ENCODE measurements at regions not wholly inside any gene's neighbourhood (a gene's known extent, or its start where the extent isn't known, plus 50 kb on each side); places are given as distances from the start of the nearest gene placed in this dataset.

DNA sequence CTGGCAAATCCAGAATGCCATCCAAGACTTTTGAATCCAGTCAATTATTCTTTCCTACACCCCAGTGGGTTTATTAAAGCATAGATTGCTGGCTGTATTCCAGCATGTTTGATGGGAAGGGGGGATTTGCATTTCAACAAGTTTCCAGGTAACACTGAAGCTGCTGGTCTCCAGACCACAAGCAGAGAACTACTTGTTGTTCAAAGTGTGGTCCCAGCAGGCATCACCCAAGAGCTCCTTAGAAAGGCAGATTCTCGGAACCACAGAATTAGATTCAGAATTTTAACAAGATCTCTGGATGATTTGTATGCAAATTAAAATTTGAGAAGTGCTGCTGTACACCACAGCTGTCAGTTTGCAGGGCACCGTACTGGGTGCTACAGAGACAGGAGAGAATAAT lies 216.3 kb upstream of the FAM78B start:
- Histone ChIP-seq H2BK5ac (ENCODE audit: insufficient read length, low read length) (no peak overlapping the region), H3K18ac (ENCODE audit: insufficient read length, low read depth, low read length) (no peak overlapping the region), H3K27ac (ENCODE audit: insufficient read length, low read depth, low read length) (no peak overlapping the region), H3K4me1 (ENCODE audit: insufficient read depth, low read length) (peaks cover 11% of the 10 kb centered on the region; the same call in 1 of the 2 replicates), H4K20me1 (ENCODE audit: control insufficient read depth, insufficient read depth, insufficient read length) (no peaks in the 10 kb centered on the region), H2BK15ac (ENCODE audit: low read depth, low read length) (no peak overlapping the region), H4K5ac (ENCODE audit: insufficient read length, low read depth, low read length) (no peak overlapping the region), H3K79me1 (ENCODE audit: insufficient read depth, low read depth, low read length, poor library complexity, severe bottlenecking) (no peaks in the 10 kb centered on the region), H3K23ac (ENCODE audit: insufficient read length, low read depth, low read length) (no peak overlapping the region), H2BK20ac (ENCODE audit: low read depth, low read length, poor library complexity, severe bottlenecking) (no peak overlapping the region), H3K9ac (ENCODE audit: extremely low read depth, insufficient read length, low read length) (no peak overlapping the region), H3K23me2 (ENCODE audit: insufficient read length, low read depth, low read length, poor library complexity, severe bottlenecking) (no peaks in the 10 kb centered on the region), H2AFZ (ENCODE audit: low read length) (no peak overlapping the region), H2BK12ac (ENCODE audit: insufficient read length, low read depth, low read length) (no peak overlapping the region), H3K27me3 (ENCODE audit: insufficient read depth, low read length) (no peaks in the 10 kb centered on the region), H4K91ac (ENCODE audit: insufficient read length, low read depth, low read length) (no peak overlapping the region), H2AK5ac (ENCODE audit: insufficient read length, low read length) (no peak overlapping the region), H3K4me2 (ENCODE audit: insufficient read depth, insufficient read length, low read length) (no peak overlapping the region), H3K9me3 (ENCODE audit: control insufficient read depth, low read depth, low read length) (no peaks in the 10 kb centered on the region), H2BK120ac (ENCODE audit: low read depth, low read length, poor library complexity, severe bottlenecking) (no peak overlapping the region), H3K56ac (ENCODE audit: insufficient read length, low read depth, low read length) (no peak overlapping the region), H3K4ac (ENCODE audit: low read depth, low read length) (no peak overlapping the region), H4K8ac (replicated peaks; ENCODE audit: insufficient read length, low read depth, low read length) (no peak overlapping the region), H3T11ph (ENCODE audit: low read length) (no peak overlapping the region), H3K79me2 (ENCODE audit: insufficient read depth, low read length) (no peaks in the 10 kb centered on the region), H3K14ac (ENCODE audit: insufficient read depth, low read length) (no peak overlapping the region)
- H3K27me3 Mint-ChIP-seq (ENCODE audit: low read depth): peaks cover 37% of the 10 kb centered on the region
- peak; percentile 44 for DNase-seq
- H3K9me3 Mint-ChIP-seq: no peaks in the 10 kb centered on the region
- H3K36me3 Mint-ChIP-seq (ENCODE audit: insufficient read depth in 1 of 3, low read depth in 3 of 3): no peaks in the 10 kb centered on the region
- no peak overlapping the region for H3K27ac Mint-ChIP-seq
- peaks cover 44 to 46% of the 10 kb centered on the region in 2 experiments for H3K4me1 Mint-ChIP-seq
- WGBS (ENCODE audit: extremely low coverage, insufficient read length, low lambda C conversion rate): no CpG with 5 or more reads among the region's 2 CpGs
- H3K4me3 Mint-ChIP-seq: peak overlapping the region in 1 of 2 experiments; percentile 41; a peak in 1 of 5 replicates
- TF ChIP-seq CTCF (conservative IDR thresholded peaks at IDR 0.05): no peak

Data from H9 (cell line).